ENCODE measurements at regions not wholly inside any gene's neighbourhood (a gene's known extent, or its start where the extent isn't known, plus 50 kb on each side); places are given as distances from the start of the nearest gene placed in this dataset.

GRCh38 chr5:61687371-61687770 is 355.3 kb downstream of the ZSWIM6 start:
- no peak for DNase-seq (ENCODE audit: low read depth)

GRCh38 chr5:61689153-61689846 is 357.2 kb downstream of the ZSWIM6 start:
- no peak for DNase-seq (ENCODE audit: low read depth)

- no peak for DNase-seq (ENCODE audit: low read depth)
These were observed 365.9 kb downstream of the ZSWIM6 start for GRCh38 chr5:61697809-61698558.

GRCh38 chr5:61701877-61702602 is 370.0 kb downstream of the ZSWIM6 start:
- DNase-seq (ENCODE audit: low read depth), result no peak

- no peak for DNase-seq (ENCODE audit: low read depth)
These were observed 370.7 kb downstream of the ZSWIM6 start for GRCh38 chr5:61702784-61703183.

- no peak for DNase-seq (ENCODE audit: low read depth)
These were observed 372.2 kb downstream of the ZSWIM6 start for GRCh38 chr5:61704289-61704688.

GRCh38 chr5:61706751-61707150 is 374.7 kb downstream of the ZSWIM6 start:
- no peak for DNase-seq (ENCODE audit: low read depth)

GRCh38 chr5:61719124-61719523 is 387.1 kb downstream of the ZSWIM6 start:
- no peak for DNase-seq (ENCODE audit: low read depth)

GRCh38 chr5:61720829-61721228 is 388.8 kb downstream of the ZSWIM6 start:
- DNase-seq (ENCODE audit: low read depth), result no peak

- DNase-seq (ENCODE audit: low read depth), result no peak
These were observed 392.0 kb downstream of the ZSWIM6 start for GRCh38 chr5:61724102-61724501.

GRCh38 chr5:61728287-61728686 is 396.2 kb downstream of the ZSWIM6 start:
- no peak for DNase-seq (ENCODE audit: low read depth)

GRCh38 chr5:61730866-61731265 is 398.8 kb downstream of the ZSWIM6 start:
- no peak for DNase-seq (ENCODE audit: low read depth)

- no peak for DNase-seq (ENCODE audit: low read depth)
These were observed 399.3 kb downstream of the ZSWIM6 start for GRCh38 chr5:61731267-61731945.

- no peak for DNase-seq (ENCODE audit: low read depth)
These were observed 399.9 kb downstream of the ZSWIM6 start for GRCh38 chr5:61731946-61732314.

- no peak for DNase-seq (ENCODE audit: low read depth)
These were observed 400.3 kb downstream of the ZSWIM6 start for GRCh38 chr5:61732369-61732768.

GRCh38 chr5:61732796-61733195 is 400.7 kb downstream of the ZSWIM6 start:
- no peak for DNase-seq (ENCODE audit: low read depth)

- no peak for DNase-seq (ENCODE audit: low read depth)
These were observed 401.9 kb downstream of the ZSWIM6 start for GRCh38 chr5:61734001-61734400.

GRCh38 chr5:61734966-61735365 is 402.9 kb downstream of the ZSWIM6 start:
- no peak for DNase-seq (ENCODE audit: low read depth)

GRCh38 chr5:61735531-61735930 is 403.5 kb downstream of the ZSWIM6 start:
- DNase-seq (ENCODE audit: low read depth), result no peak

- DNase-seq (ENCODE audit: low read depth), result no peak
These were observed 403.9 kb downstream of the ZSWIM6 start for GRCh38 chr5:61735995-61736394.

- no peak for DNase-seq (ENCODE audit: low read depth)
These were observed 405.4 kb downstream of the ZSWIM6 start for GRCh38 chr5:61737301-61737963.

- no peak for DNase-seq (ENCODE audit: low read depth)
These were observed 405.9 kb downstream of the ZSWIM6 start for GRCh38 chr5:61737964-61738340.

All from activated T-cell treated with anti-CD3 and anti-CD28 coated beads for 48 hours (primary cell).